H1 (cell line): ENCODE measurements at regions not wholly inside any gene's neighbourhood (a gene's known extent, or its start where the extent isn't known, plus 50 kb on each side); places are given as distances from the start of the nearest gene placed in this dataset.

Source experiments
- CTCF ChIA-PET: fragments of 300-600 bp; sonication (Branson Sonifier 250); formaldehyde crosslinking; loops from one replicate; lab custom pipeline; 2021; ENCODE audit not compliant: partially characterized antibody; lab: Charles Lee
- POLR2A ChIA-PET: fragments of 300-600 bp; sonication (Branson Sonifier 250); formaldehyde crosslinking; loops from one replicate; lab custom pipeline; 2021; ENCODE audit warnings: inconsistent platforms; ENCODE audit not compliant: partially characterized antibody; lab: Charles Lee
- DNase-seq, 2 experiments: peaks; one replicate each; pipeline versions ENCODE4 v3.0.0 to v3.0.0-alpha.2; 2010 to 2022; ENCODE audit warnings: low spot score in 2 of 2, low read depth in 1 of 2, mixed read lengths in 1 of 2
- FAIRE-seq: peaks from 2 replicates; lab custom pipeline; 2011; peaks lifted over from hg19 to GRCh38; lab: Jason Lieb, UNC
- H2AFZ ChIP-seq: 2 replicates; pipeline ENCODE4 v1.8.1; 2012; ENCODE audit warnings: low read length, inconsistent platforms
- H2AK5ac ChIP-seq: 2 replicates; pipeline ENCODE4 v1.6.1; 2013; ENCODE audit warnings: low read depth, low read length
- H2BK120ac ChIP-seq: replicated peaks from 2 replicates; pipeline ENCODE3; 2013; ENCODE audit warnings: low read depth, low read length, inconsistent platforms
- H2BK12ac ChIP-seq: 2 replicates; pipeline ENCODE4 v1.6.1; 2013; ENCODE audit warnings: low read depth, low read length
- H2BK15ac ChIP-seq: 2 replicates; pipeline ENCODE4 v1.6.1; 2013; ENCODE audit warnings: low read length
- H2BK20ac ChIP-seq: 2 replicates; pipeline ENCODE4 v1.6.1; 2013; ENCODE audit warnings: low read length
- H2BK5ac ChIP-seq: 2 replicates; pipeline ENCODE4 v1.6.1; 2013; ENCODE audit warnings: low read depth, low read length
- H3K14ac ChIP-seq: 2 replicates; pipeline ENCODE4 v1.6.1; 2013; ENCODE audit warnings: inconsistent platforms; ENCODE audit not compliant: insufficient read length
- H3K18ac ChIP-seq: 2 replicates; pipeline ENCODE4 v1.6.1; 2013; ENCODE audit warnings: low read length; ENCODE audit errors: extremely low read depth
- H3K23ac ChIP-seq: 2 replicates; pipeline ENCODE4 v1.6.1; 2013; ENCODE audit warnings: inconsistent platforms; ENCODE audit not compliant: insufficient read length
- H3K23me2 ChIP-seq: 2 replicates; pipeline ENCODE4 v1.6.1; 2013; ENCODE audit warnings: low read depth, low read length
- H3K27ac ChIP-seq: 2 replicates; pipeline ENCODE4 v1.6.1; 2011; ENCODE audit warnings: low read depth, low read length, inconsistent platforms
- H3K27me3 ChIP-seq, 4 experiments: replicated peaks in 1 of 4; 1 replicate in 1 of 4; 2 replicates in 3 of 4; pipeline versions ENCODE4 v1.6.1 to v1.8.1; 2011 to 2013; ENCODE audit warnings: low read length in 3 of 4, mild to moderate bottlenecking in 3 of 4, inconsistent platforms in 2 of 4, mixed read lengths in 2 of 4, moderate library complexity in 1 of 4; ENCODE audit not compliant: control insufficient read depth in 3 of 4, insufficient read depth in 3 of 4; ENCODE audit errors: extremely low read depth in 1 of 4
- H3K36me3 ChIP-seq, 4 experiments: 2 replicates each; pipeline versions ENCODE4 v1.6.1 to v1.8.1; 2011 to 2013; ENCODE audit warnings: mild to moderate bottlenecking in 4 of 4, low read length in 3 of 4, moderate library complexity in 2 of 4, control low read depth in 1 of 4, inconsistent platforms in 1 of 4; ENCODE audit not compliant: insufficient read depth in 4 of 4, control insufficient read depth in 2 of 4
- H3K4ac ChIP-seq: replicated peaks from 2 replicates; pipeline ENCODE3; 2013; ENCODE audit warnings: low read length, low read depth, mixed read lengths, inconsistent platforms; ENCODE audit not compliant: insufficient read length
- H3K4me1 ChIP-seq, 4 experiments: replicated peaks in 1 of 4; 1 replicate in 1 of 4; 2 replicates in 3 of 4; pipeline versions ENCODE4 v1.6.1 to v1.8.1; 2011 to 2013; ENCODE audit warnings: low read length in 3 of 4, inconsistent platforms in 2 of 4, mixed read lengths in 1 of 4; ENCODE audit not compliant: insufficient read depth in 4 of 4, control insufficient read depth in 3 of 4
- H3K4me2 ChIP-seq, 2 experiments: 2 replicates each; pipeline versions ENCODE4 v1.6.1 to v1.8.1; 2011 to 2013; ENCODE audit warnings: low read depth in 2 of 2, low read length in 2 of 2, control low read depth in 1 of 2, inconsistent platforms in 1 of 2, mild to moderate bottlenecking in 1 of 2; ENCODE audit not compliant: insufficient read depth in 1 of 2
- H3K4me3 ChIP-seq, 4 experiments: fragments of 200-600, 300-600 bp in 1 of 4; sonication (generic), shearing (Covaris generic), sonication (Bioruptor Twin) in 1 of 4; 2 replicates each; pipeline versions ENCODE4 v1.5.1 to v1.8.1; 2011 to 2016; ENCODE audit warnings: low read length in 4 of 4, low read depth in 3 of 4, control low read depth in 2 of 4, inconsistent platforms in 2 of 4, mild to moderate bottlenecking in 2 of 4, mixed read lengths in 1 of 4, moderate library complexity in 1 of 4; ENCODE audit not compliant: insufficient read depth in 2 of 4; ENCODE audit errors: extremely low read depth in 1 of 4
- H3K56ac ChIP-seq: replicated peaks from 2 replicates; pipeline ENCODE3; 2013; ENCODE audit warnings: low read depth, mild to moderate bottlenecking, mixed read lengths, low read length, inconsistent platforms; ENCODE audit not compliant: insufficient read length
- H3K79me1 ChIP-seq: 2 replicates; pipeline ENCODE4 v1.6.1; 2013; ENCODE audit warnings: low read depth, low read length, control low read depth
- H3K79me2 ChIP-seq, 2 experiments: 2 replicates each; pipeline versions ENCODE4 v1.6.1 to v1.8.1; 2012 to 2013; ENCODE audit warnings: low read length in 2 of 2, mild to moderate bottlenecking in 2 of 2, inconsistent platforms in 1 of 2; ENCODE audit not compliant: insufficient read depth in 2 of 2, control insufficient read depth in 1 of 2
- H3K9ac ChIP-seq, 4 experiments: replicated peaks in 1 of 4; 1 replicate in 1 of 4; 2 replicates in 3 of 4; pipeline versions ENCODE4 v1.6.1 to v1.8.1; 2011 to 2013; ENCODE audit warnings: low read depth in 3 of 4, low read length in 3 of 4, control low read depth in 2 of 4, mild to moderate bottlenecking in 2 of 4, moderate library complexity in 2 of 4, inconsistent platforms in 1 of 4; ENCODE audit errors: extremely low read depth in 1 of 4
- H3K9me3 ChIP-seq, 2 experiments: 2 replicates each; pipeline versions ENCODE4 v1.6.1 to v1.8.1; 2012 to 2013; ENCODE audit warnings: mild to moderate bottlenecking in 2 of 2, moderate library complexity in 2 of 2, control low read depth in 1 of 2, inconsistent platforms in 1 of 2, low read depth in 1 of 2, low read length in 1 of 2, mixed read lengths in 1 of 2; ENCODE audit not compliant: insufficient read depth in 2 of 2
- H4K20me1 ChIP-seq, 2 experiments: replicated peaks in 1 of 2; 2 replicates each; pipeline versions ENCODE3 to v1.8.1; 2011 to 2013; ENCODE audit warnings: inconsistent platforms in 2 of 2, low read length in 2 of 2, mild to moderate bottlenecking in 1 of 2; ENCODE audit not compliant: insufficient read depth in 2 of 2, control insufficient read depth in 1 of 2
- H4K5ac ChIP-seq: 2 replicates; pipeline ENCODE4 v1.6.1; 2013; ENCODE audit warnings: low read length, low read depth, mixed read lengths, inconsistent platforms; ENCODE audit not compliant: insufficient read length
- H4K8ac ChIP-seq: 2 replicates; pipeline ENCODE4 v1.8.0; 2013; ENCODE audit warnings: mild to moderate bottlenecking, moderate library complexity, low read length, inconsistent platforms; ENCODE audit not compliant: insufficient read depth; ENCODE audit errors: extremely low read depth
- H4K91ac ChIP-seq: replicated peaks from 2 replicates; pipeline ENCODE3; 2013; ENCODE audit warnings: low read length, mixed read lengths, inconsistent platforms; ENCODE audit not compliant: insufficient read length
- ASH2L ChIP-seq: fragments of 200-600, 300-600 bp; sonication (generic); IDR thresholded peaks from one replicate; pipeline ENCODE4 v1.7.1; 2017; ENCODE audit warnings: low read length
- CEBPB ChIP-seq: IDR thresholded peaks from 2 replicates; pipeline ENCODE4 v1.6.1; 2012; ENCODE audit warnings: low read depth, low read length
- CHD1 ChIP-seq: IDR thresholded peaks from 2 replicates; pipeline ENCODE4 v1.6.1; 2012; ENCODE audit warnings: low read depth, low read length, improper control_type of control experiment
- CREB1 ChIP-seq: IDR thresholded peaks from 2 replicates; pipeline ENCODE4 v1.6.1; 2012; ENCODE audit warnings: inconsistent platforms
- GABPA ChIP-seq: IDR thresholded peaks from 2 replicates; pipeline ENCODE4 v1.6.1; 2011; ENCODE audit warnings: mild to moderate bottlenecking, low read length, moderate library complexity, borderline replicate concordance; ENCODE audit not compliant: insufficient read depth
- HDAC6 ChIP-seq: IDR thresholded peaks from one replicate; pipeline ENCODE4 v1.7.1; 2012; ENCODE audit warnings: low read depth, mild to moderate bottlenecking, inconsistent platforms, low read length, moderate library complexity
- MAFK ChIP-seq: IDR thresholded peaks from 2 replicates; pipeline ENCODE4 v1.6.1; 2012; ENCODE audit warnings: low read depth, mild to moderate bottlenecking, improper control_type of control experiment, low read length
- POU5F1 ChIP-seq: IDR thresholded peaks from 2 replicates; pipeline ENCODE4 v1.6.1; 2011; ENCODE audit warnings: low read depth, mild to moderate bottlenecking, low read length, moderate library complexity
- SIN3A ChIP-seq, 2 experiments: IDR thresholded peaks in 1 of 2; conservative IDR thresholded peaks in 1 of 2; 2 replicates each; pipeline ENCODE4 v1.6.1; 2011 to 2012; ENCODE audit warnings: low read length in 2 of 2, improper control_type of control experiment in 1 of 2, low read depth in 1 of 2, mild to moderate bottlenecking in 1 of 2
- SP2 ChIP-seq: IDR thresholded peaks from 2 replicates; pipeline ENCODE4 v1.6.1; 2012; ENCODE audit warnings: mild to moderate bottlenecking, low read length, inconsistent platforms
- TAF1 ChIP-seq: IDR thresholded peaks from 2 replicates; pipeline ENCODE4 v1.6.1; 2011; ENCODE audit warnings: mild to moderate bottlenecking, low read depth, low read length
- USF2 ChIP-seq: IDR thresholded peaks from 2 replicates; pipeline ENCODE4 v1.6.1; 2011; ENCODE audit warnings: low read length, improper control_type of control experiment
- ZNF274 ChIP-seq: IDR thresholded peaks from 2 replicates; pipeline ENCODE4 v1.7.0; 2012; ENCODE audit warnings: low read length, borderline replicate concordance; ENCODE audit errors: extremely low read depth
- whole genome bisulfite sequencing, 2 experiments: shearing (Covaris generic) in 1 of 2; methylation state at CpG; one replicate each; pipeline versions ENCODE4 v1.1.6 to v1.1.7; 2013 to 2015; ENCODE audit warnings: low lambda C conversion rate in 2 of 2, mixed read lengths in 2 of 2, inconsistent platforms in 1 of 2, low coverage in 1 of 2, missing lambda C conversion rate in 1 of 2; ENCODE audit not compliant: insufficient replicate concordance in 2 of 2, insufficient coverage in 1 of 2, insufficient read length in 1 of 2; ENCODE audit errors: extremely low coverage in 1 of 2, missing lambda C conversion rate in 1 of 2; 5-methylcytosine and 5-hydroxymethylcytosine counted together

- no peak overlapping the region for H2BK15ac ChIP-seq
- H2BK12ac ChIP-seq = no peak overlapping the region
- H3K79me2 ChIP-seq = no peaks in the 10 kb centered on the region
- POLR2A ChIA-PET = no interaction called here
- no peak overlapping the region for H3K23ac ChIP-seq
- H3K79me1 ChIP-seq = no peaks in the 10 kb centered on the region
- no peak overlapping the region for H2AFZ ChIP-seq
- 0 out of 2 replicates have a peak overlapping the region, but pooled peaks have one; percentile 36 for H4K8ac ChIP-seq
- H2BK5ac ChIP-seq = no peak overlapping the region
- H3K56ac ChIP-seq = no peak overlapping the region
- H3K27ac ChIP-seq = no peak overlapping the region
- no peak overlapping the region for H2BK120ac ChIP-seq
- no peak overlapping the region for H2BK20ac ChIP-seq
- FAIRE-seq (no peak), DNase-seq (no peak)
- H3K27me3 ChIP-seq = peaks cover 0 to 2% (median 0%) of the 10 kb centered on the region in 4 experiments; a peak in 2 of 7 replicates
- H3K23me2 ChIP-seq = no peaks in the 10 kb centered on the region
- no peak overlapping the region for H3K14ac ChIP-seq
- no peak overlapping the region for H4K91ac ChIP-seq
- no peaks in the 10 kb centered on the region for H4K20me1 ChIP-seq
- H2AK5ac ChIP-seq = no peak overlapping the region
- H3K4me1 ChIP-seq = peaks cover 0 to 3% (median 0%) of the 10 kb centered on the region in 4 experiments; a peak in 3 of 7 replicates
- H3K4me3 ChIP-seq = no peak overlapping the region
- H3K4me2 ChIP-seq = no peak overlapping the region; a peak in 1 of 4 replicates
- no peaks in the 10 kb centered on the region for H3K36me3 ChIP-seq
- H3K18ac ChIP-seq = no peak overlapping the region
- no peak overlapping the region for H3K4ac ChIP-seq
- no peaks in the 10 kb centered on the region; a peak in 1 of 4 replicates for H3K9me3 ChIP-seq
- WGBS, 2 experiments = 87% methylated on average over 13 of the region's 13 CpGs; no CpG with 5 or more reads in 1 of the 2 experiments
- CTCF ChIA-PET = interaction anchor here (1.5 to 1.6 kb wide), 2 partner anchors 21 to 256 kb away, joined by 3 to 4 read pairs; no protein-coding TSS in a partner anchor
- H3K9ac ChIP-seq = no peak overlapping the region
- H4K5ac ChIP-seq = no peak overlapping the region
- TF ChIP-seq SP2 (no peak), SIN3A (conservative IDR thresholded peaks at IDR 0.05 in 1 of 2, IDR thresholded peaks at IDR 0.05 in 1 of 2; ENCODE audit: low read depth in 1 of 2, low read length in 2 of 2) (no peak), GABPA (no peak), CHD1 (no peak), POU5F1 (no peak), TAF1 (no peak), CREB1 (no peak), ASH2L (no peak), USF2 (no peak), ZNF274 (no peak), CEBPB (no peak), HDAC6 (no peak), MAFK (no peak)
These were observed 1477.9 kb downstream of the TBC1D22A start for GRCh38 chr22:48240148-48240934.
